NCI-H1092 treated with DMSO at 0.1 percent for 48 hours (cell line): ENCODE measurements at regions not wholly inside any gene's neighbourhood (a gene's known extent, or its start where the extent isn't known, plus 50 kb on each side); places are given as distances from the start of the nearest gene placed in this dataset.

Source experiments
- DNase-seq: peaks from one replicate; lab custom pipeline; 2025; lab: John Stamatoyannopoulos, UW

GRCh38 chr2:128450211-128451024 is 131.8 kb upstream of the HS6ST1 start:
- no peak for DNase-seq

DNA sequence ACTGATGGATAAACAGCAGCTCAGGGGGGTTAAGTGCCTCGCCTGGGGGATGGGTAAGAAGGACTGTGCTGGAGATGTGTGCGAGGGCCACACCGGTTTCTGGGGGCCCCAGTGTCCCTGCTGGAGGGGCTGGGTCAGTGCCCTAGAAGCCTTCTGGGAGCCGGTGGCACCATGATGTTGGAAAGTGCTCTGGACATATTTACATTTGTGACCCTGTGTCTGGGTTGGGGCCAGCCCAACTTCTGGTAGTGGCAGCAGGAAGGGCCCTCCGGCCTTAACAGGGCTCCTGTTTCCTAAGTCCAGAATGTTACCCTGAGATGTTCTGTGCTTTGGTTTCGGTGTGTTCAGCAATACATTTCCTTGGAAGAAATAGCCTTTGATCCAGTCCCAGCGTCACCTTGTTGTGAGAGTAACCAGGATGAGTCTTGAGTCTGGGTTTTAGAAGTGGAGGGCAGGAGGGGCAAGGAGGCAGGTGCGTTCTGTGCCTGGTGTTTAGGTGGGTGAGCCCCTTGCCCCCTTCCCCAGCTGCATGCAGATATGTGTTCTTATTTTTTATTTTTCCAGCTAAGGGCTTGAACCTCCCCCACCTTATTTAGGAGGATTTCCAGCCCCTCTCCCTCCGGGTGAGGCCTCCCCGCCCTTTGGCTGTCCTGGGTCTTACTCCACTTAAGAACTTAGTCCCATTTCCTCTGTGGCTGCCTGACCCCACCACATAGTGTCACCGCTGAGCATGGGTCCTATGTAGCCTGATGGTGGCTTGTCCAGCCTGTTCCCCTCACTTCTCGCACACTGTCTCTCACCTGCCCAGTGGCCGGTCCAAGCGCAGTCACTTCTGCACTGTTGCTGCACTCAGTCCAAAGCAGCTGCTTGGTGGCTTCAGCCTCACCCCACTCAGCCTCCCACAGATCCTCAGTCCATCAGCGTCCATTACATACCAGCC is 132.7 kb upstream of the HS6ST1 start:
- DNase-seq: no peak

DNA sequence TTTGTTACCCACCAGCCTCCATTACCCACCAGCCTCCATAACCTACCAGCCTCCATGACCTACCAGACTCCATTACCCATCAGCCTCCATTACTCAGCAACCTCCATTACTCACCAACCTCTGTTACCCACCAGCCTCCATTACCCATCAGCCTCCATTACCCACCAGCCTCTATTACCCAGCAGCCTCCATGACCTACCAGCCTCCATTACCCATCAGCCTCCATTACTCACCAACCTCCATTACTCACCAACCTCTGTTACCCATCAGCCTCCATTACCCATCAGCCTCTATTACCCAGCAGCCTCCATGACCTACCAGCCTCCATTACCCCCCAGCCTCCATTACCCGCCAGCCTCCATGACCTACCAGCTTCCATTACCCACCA is 133.3 kb upstream of the HS6ST1 start:
- no peak for DNase-seq

GRCh38 chr2:128452536-128453530 is 134.2 kb upstream of the HS6ST1 start:
- DNase-seq: no peak

DNA sequence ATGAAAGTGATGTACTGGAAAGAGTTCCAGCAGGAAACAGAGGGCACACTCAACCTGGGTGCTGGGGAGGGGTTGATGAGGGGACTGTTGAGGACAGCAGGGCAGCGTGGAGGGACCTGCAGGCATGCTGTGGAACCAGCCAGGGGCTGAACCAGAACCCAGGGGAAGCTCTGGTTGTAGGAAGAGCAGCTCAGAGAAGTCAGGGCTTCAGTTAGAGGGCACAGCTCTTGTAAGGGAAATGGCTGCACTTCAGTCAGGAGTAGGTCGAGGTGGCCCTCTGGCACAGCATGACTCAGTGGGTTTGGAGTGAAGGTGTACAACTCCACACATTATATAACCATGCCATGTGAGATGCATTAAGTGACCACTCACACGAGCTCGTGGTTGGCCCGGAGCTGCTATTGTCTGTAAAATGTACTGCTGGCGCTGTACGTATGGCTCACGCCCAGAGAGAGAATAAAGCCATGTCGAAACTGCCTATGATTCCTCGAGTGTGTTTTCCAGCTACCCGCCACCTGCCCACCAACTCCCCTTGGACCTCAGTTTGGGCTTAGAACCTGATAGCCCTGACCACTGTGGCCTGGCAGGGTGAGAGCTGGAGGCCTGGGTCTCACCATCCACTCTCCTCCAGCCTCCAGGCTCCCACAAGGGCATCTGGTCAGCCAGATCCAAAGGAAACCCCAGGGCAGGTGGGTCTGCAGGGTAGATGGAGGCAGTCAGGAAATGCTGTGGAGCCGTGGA is 136.5 kb upstream of the HS6ST1 start:
- no peak for DNase-seq

- no peak for DNase-seq
Measured at GRCh38 chr2:128455721-128456050, 137.0 kb upstream of the HS6ST1 start.

GRCh38 chr2:128456281-128456680 is 137.6 kb upstream of the HS6ST1 start:
- no peak for DNase-seq

- no peak for DNase-seq
Measured at GRCh38 chr2:128457006-128457604, 138.4 kb upstream of the HS6ST1 start.

GRCh38 chr2:128457716-128458115 is 139.0 kb upstream of the HS6ST1 start:
- no peak for DNase-seq

- no peak for DNase-seq
Measured at GRCh38 chr2:128458505-128458904, 139.8 kb upstream of the HS6ST1 start.

DNA sequence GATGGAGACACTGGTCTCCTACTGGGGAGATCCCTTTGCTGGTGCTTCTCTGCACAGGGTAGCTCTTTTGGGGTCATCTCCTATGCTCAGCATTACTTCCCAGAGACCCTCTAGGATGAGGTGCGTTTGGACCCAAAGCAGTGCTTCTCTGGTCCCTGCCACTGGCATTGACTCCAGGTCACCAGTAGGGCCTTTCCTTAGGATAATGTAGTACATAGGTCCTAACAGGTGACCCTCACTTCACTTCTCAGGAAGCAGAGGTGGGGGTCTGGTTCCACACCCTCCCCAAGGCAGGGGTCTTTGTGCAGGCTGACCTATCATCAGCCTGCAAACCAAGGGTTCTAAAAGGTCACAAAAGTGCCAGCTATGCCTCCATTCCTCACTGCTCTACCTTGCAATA is 145.8 kb upstream of the HS6ST1 start:
- no peak for DNase-seq

DNA sequence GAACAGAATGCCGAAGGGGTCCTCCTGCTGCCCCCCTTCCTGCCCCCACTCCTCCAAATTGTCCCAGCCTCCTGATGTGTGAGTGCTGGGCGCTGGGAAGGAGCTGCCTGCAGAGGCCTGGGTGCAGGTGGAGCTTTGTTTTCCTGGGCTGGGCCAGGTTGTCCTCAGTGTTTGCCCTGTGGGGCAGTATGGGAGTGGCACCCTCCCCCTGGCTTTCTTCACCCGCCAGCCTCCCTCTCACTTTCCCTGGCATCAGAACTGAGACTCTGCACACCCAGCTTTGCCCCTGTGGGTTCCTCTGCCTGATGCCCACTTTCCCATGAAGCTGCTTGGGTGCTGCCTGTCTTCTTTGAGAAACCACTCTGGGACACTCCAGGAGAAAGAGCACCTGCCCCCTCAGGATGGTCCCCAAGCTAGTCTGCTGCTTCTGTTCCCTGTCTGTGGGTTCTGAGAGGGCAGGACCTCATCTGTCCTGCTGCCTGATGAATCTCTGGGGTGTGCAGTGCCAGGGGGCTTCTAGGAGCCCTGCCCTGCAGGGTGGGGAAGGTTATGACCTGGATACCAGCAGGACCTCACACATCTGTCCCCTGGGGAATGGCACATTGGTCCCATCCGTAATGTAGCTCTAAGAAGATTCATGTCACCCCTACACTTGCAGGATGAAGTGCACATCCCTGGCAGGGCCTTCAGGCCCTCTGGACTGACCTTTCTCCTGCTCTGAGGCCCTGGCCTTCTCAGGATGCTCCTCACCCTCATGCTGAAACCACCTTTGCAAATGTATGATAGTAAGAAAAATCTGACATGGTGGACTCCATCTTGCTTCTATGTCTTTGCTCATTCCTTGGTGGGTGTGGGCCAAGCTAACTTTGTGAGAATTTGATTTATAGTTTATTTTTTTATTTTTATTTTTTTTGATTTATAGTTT is 146.8 kb upstream of the HS6ST1 start:
- no peak for DNase-seq

- no peak for DNase-seq
Measured at GRCh38 chr2:128466376-128466775, 147.7 kb upstream of the HS6ST1 start.

DNA sequence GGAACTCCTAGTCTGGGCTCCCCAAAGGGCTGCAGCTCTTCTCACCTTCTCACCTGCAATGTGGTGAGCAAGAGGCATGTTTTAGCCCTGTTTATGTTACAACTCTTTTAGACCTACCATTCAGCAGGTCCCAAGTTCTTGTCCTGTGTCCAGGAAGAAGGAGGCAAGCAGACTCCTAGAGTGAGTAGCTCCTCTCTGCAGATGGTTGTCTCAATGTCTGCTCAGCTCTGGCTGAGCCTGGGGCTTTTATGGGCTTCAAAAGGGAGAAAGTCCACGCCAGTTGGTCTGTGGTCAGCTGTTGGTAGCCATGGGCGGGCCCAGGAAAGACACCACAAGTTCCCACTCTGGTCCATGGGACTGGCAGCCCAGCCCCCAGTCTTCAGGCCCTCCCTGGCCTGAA is 148.1 kb upstream of the HS6ST1 start:
- no peak for DNase-seq

- no peak for DNase-seq
Measured at GRCh38 chr2:128467321-128467969, 148.8 kb upstream of the HS6ST1 start.

DNA sequence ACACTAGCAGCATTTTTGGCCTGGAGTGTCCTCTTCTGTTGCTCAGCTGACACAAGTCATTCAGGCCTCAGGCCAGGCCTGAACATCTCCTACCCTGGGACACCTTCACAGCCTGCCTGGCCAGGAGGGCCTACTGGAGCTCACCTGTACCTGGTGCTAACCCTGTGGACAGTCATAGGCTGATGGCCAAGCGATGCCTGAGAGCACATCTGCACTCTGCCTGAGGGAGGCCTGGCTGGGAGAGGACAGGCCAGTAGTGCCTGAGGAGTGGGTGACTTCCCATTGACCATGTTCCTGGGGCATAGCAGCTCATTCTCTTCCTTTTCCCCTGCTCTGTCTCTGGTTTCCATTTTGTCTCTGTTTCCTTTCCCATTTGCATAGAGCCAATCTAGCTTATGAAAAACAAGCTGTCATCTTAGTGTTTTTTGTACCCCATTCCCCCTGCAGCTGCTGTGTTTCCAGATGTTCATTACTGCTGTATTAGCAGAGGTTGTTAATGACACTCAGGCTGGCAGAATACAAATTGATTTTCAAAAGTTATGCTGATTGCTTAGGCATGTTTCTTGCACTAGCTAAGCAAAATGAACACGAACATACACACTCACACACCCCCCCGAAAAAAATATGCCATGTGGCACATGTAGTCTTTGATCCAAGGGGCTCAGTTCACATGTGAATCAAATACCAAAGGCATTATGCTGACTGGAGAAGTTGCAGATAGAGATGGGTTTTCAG is 149.7 kb upstream of the HS6ST1 start:
- DNase-seq: no peak

- no peak for DNase-seq
Measured at GRCh38 chr2:128469203-128469602, 150.5 kb upstream of the HS6ST1 start.

- DNase-seq: no peak
Measured at GRCh38 chr2:128469875-128470274, 151.2 kb upstream of the HS6ST1 start.

GRCh38 chr2:128472789-128473174 is 154.1 kb upstream of the HS6ST1 start:
- DNase-seq: no peak
